Parathyroid adenoma (tissue), 2 donors: ENCODE measurements at regions not wholly inside any gene's neighbourhood (a gene's known extent, or its start where the extent isn't known, plus 50 kb on each side); places are given as distances from the start of the nearest gene placed in this dataset.

ENCODE experiments used
- H2AFZ ChIP-seq: fragments of 300-600 bp; sonication (generic); one replicate; pipeline ENCODE4 v1.7.0; 2017; ENCODE audit warnings: antibody characterized with exemption, mild to moderate bottlenecking
- H3K27ac ChIP-seq: fragments of 300-600 bp; sonication (generic); one replicate; pipeline ENCODE4 v1.7.0; 2017
- H3K27me3 ChIP-seq: fragments of 300-600 bp; sonication (generic); one replicate; pipeline ENCODE4 v1.7.0; 2017; ENCODE audit warnings: low read length; ENCODE audit not compliant: control insufficient read depth, insufficient read depth
- H3K36me3 ChIP-seq: fragments of 300-600 bp; sonication (generic); one replicate; pipeline ENCODE4 v1.7.0; 2017; ENCODE audit warnings: low read length; ENCODE audit not compliant: control insufficient read depth, insufficient read depth
- H3K4me1 ChIP-seq: fragments of 300-600 bp; sonication (generic); one replicate; pipeline ENCODE4 v1.7.0; 2017; ENCODE audit warnings: control low read depth
- H3K4me2 ChIP-seq: fragments of 300-600 bp; sonication (generic); one replicate; pipeline ENCODE4 v1.7.0; 2017; ENCODE audit warnings: low read length
- H3K4me3 ChIP-seq: fragments of 300-600 bp; sonication (generic); one replicate; pipeline ENCODE4 v1.7.0; 2017; ENCODE audit warnings: low read depth, low read length
- H3K79me2 ChIP-seq: fragments of 300-600 bp; sonication (generic); one replicate; pipeline ENCODE4 v1.7.0; 2017; ENCODE audit warnings: control low read depth
- H3K9ac ChIP-seq: fragments of 300-600 bp; sonication (generic); one replicate; pipeline ENCODE4 v1.7.0; 2017; ENCODE audit warnings: mild to moderate bottlenecking
- H3K9me3 ChIP-seq: fragments of 300-600 bp; sonication (generic); one replicate; pipeline ENCODE4 v1.7.0; 2017; ENCODE audit warnings: low read length; ENCODE audit not compliant: control insufficient read depth
- CTCF ChIP-seq: fragments of 300-600 bp; sonication (generic); IDR thresholded peaks from one replicate; pipeline ENCODE4 v1.7.0; 2017; ENCODE audit warnings: antibody characterized with exemption, mild to moderate bottlenecking
- donor health status: primary hyperparathyroidism.

- Histone ChIP-seq H3K4me1 (no peaks in the 10 kb centered on the region), H2AFZ (no peak overlapping the region), H3K4me3 (no peak overlapping the region), H3K79me2 (no peaks in the 10 kb centered on the region), H3K27ac (no peak overlapping the region), H3K9me3 (no peaks in the 10 kb centered on the region), H3K4me2 (no peak overlapping the region), H3K36me3 (no peaks in the 10 kb centered on the region), H3K9ac (no peak overlapping the region), H3K27me3 (no peaks in the 10 kb centered on the region)
- no peak for TF ChIP-seq CTCF
Observed at GRCh38 chr18:70720607-70721006, 431.8 kb downstream of the SOCS6 start.

- Histone ChIP-seq H2AFZ (no peak overlapping the region), H3K9me3 (peaks cover 3% of the 10 kb centered on the region), H3K9ac (no peak overlapping the region), H3K4me1 (no peaks in the 10 kb centered on the region), H3K27me3 (no peaks in the 10 kb centered on the region), H3K4me3 (no peak overlapping the region), H3K27ac (no peak overlapping the region), H3K4me2 (no peak overlapping the region), H3K79me2 (no peaks in the 10 kb centered on the region), H3K36me3 (no peaks in the 10 kb centered on the region)
- TF ChIP-seq CTCF = no peak
Observed at GRCh38 chr18:70709720-70710119, 420.9 kb downstream of the SOCS6 start.

- no peaks in the 10 kb centered on the region for H3K79me2 ChIP-seq
Observed at GRCh38 chr18:70709144-70709543, 420.3 kb downstream of the SOCS6 start.

GRCh38 chr18:70705831-70706416 is 417.1 kb downstream of the SOCS6 start:
- H3K9me3 ChIP-seq = peaks cover 3% of the 10 kb centered on the region
- TF ChIP-seq CTCF = no peak
- H3K4me3 ChIP-seq = no peak overlapping the region
- H3K79me2 ChIP-seq = no peaks in the 10 kb centered on the region
- H3K9ac ChIP-seq = no peak overlapping the region
- no peaks in the 10 kb centered on the region for H3K4me1 ChIP-seq
- H3K4me2 ChIP-seq = no peak overlapping the region
- no peaks in the 10 kb centered on the region for H3K27me3 ChIP-seq
- no peak overlapping the region for H2AFZ ChIP-seq
- H3K36me3 ChIP-seq = no peaks in the 10 kb centered on the region
- H3K27ac ChIP-seq = no peak overlapping the region

More at GRCh38 chr18:70709144-70709543, 420.3 kb downstream of the SOCS6 start:
- TF ChIP-seq CTCF = no peak
- Histone ChIP-seq H2AFZ (no peak overlapping the region), H3K9me3 (peaks cover 3% of the 10 kb centered on the region), H3K27ac (no peak overlapping the region), H3K27me3 (no peaks in the 10 kb centered on the region), H3K4me1 (no peaks in the 10 kb centered on the region), H3K36me3 (no peaks in the 10 kb centered on the region), H3K4me2 (no peak overlapping the region), H3K9ac (no peak overlapping the region), H3K4me3 (no peak overlapping the region)

GRCh38 chr18:70700496-70700895 is 411.7 kb downstream of the SOCS6 start:
- TF ChIP-seq CTCF = no peak
- no peak overlapping the region for H3K4me3 ChIP-seq
- no peaks in the 10 kb centered on the region for H3K36me3 ChIP-seq
- no peak overlapping the region for H3K9ac ChIP-seq
- H3K4me1 ChIP-seq = no peaks in the 10 kb centered on the region
- no peak overlapping the region for H2AFZ ChIP-seq
- no peak overlapping the region for H3K27ac ChIP-seq
- H3K27me3 ChIP-seq = no peaks in the 10 kb centered on the region
- H3K4me2 ChIP-seq = no peak overlapping the region
- H3K9me3 ChIP-seq = no peaks in the 10 kb centered on the region
- no peaks in the 10 kb centered on the region for H3K79me2 ChIP-seq
